SK-N-SH (cell line): ENCODE measurements at regions not wholly inside any gene's neighbourhood (a gene's known extent, or its start where the extent isn't known, plus 50 kb on each side); places are given as distances from the start of the nearest gene placed in this dataset.

Source experiments
- CTCF ChIA-PET: fragments of 300-600, 350-600 bp; formaldehyde crosslinking; extraction: SDS; loops from one replicate; lab custom pipeline; 2021; lab: Yijun Ruan, JAX
- POLR2A ChIA-PET: fragments of 350-600 bp; sonication (Branson Sonifier 250); formaldehyde crosslinking; extraction: SDS; loops from one replicate; lab custom pipeline; 2020; ENCODE audit warnings: antibody characterized with exemption, inconsistent platforms; lab: Yijun Ruan, JAX
- DNase-seq: peaks from one replicate; pipeline ENCODE4 v3.0.0; 2012
- H2AFZ ChIP-seq: fragments of 200-600 bp; sonication (generic); 2 replicates; pipeline ENCODE4 v1.8.1; 2016; ENCODE audit warnings: antibody characterized with exemption, mild to moderate bottlenecking, low read depth
- H3F3A ChIP-seq: fragments of 200-600 bp; sonication (generic); replicated peaks from 2 replicates; pipeline ENCODE3; 2016; ENCODE audit warnings: antibody characterized with exemption, mild to moderate bottlenecking; ENCODE audit not compliant: insufficient read depth
- H3K27ac ChIP-seq, 2 experiments: fragments of 200-500 bp in 1 of 2; fragments of 200-600 bp in 1 of 2; sonication (Bioruptor generic) in 1 of 2; sonication (generic), shearing (Covaris generic) in 1 of 2; 2 replicates each; pipeline versions ENCODE4 v1.5.1 to v1.6.1; 2014 to 2016; ENCODE audit warnings: low read depth in 2 of 2, inconsistent platforms in 1 of 2, low read length in 1 of 2, mild to moderate bottlenecking in 1 of 2, mixed read lengths in 1 of 2
- H3K27me3 ChIP-seq: fragments of 200-600 bp; sonication (generic), shearing (Covaris generic); 2 replicates; pipeline ENCODE4 v1.6.1; 2016; ENCODE audit warnings: mixed run types; ENCODE audit not compliant: insufficient read depth
- H3K36me3 ChIP-seq, 2 experiments: fragments of 200-500 bp in 1 of 2; fragments of 200-600 bp in 1 of 2; sonication (Bioruptor generic) in 1 of 2; sonication (generic) in 1 of 2; replicated peaks in 1 of 2; 2 replicates each; pipeline versions ENCODE3 to v1.5.1; 2014 to 2016; ENCODE audit warnings: low read length in 1 of 2, mild to moderate bottlenecking in 1 of 2; ENCODE audit not compliant: insufficient read depth in 2 of 2, control insufficient read depth in 1 of 2
- H3K4me1 ChIP-seq, 2 experiments: fragments of 200-500 bp in 1 of 2; fragments of 200-600 bp in 1 of 2; sonication (Bioruptor generic) in 1 of 2; sonication (generic), shearing (Covaris generic) in 1 of 2; 2 replicates each; pipeline versions ENCODE4 v1.5.1 to v1.6.1; 2014 to 2016; ENCODE audit warnings: low read depth in 1 of 2, low read length in 1 of 2, mixed run types in 1 of 2; ENCODE audit not compliant: insufficient read depth in 2 of 2, control insufficient read depth in 1 of 2
- H3K4me2 ChIP-seq: fragments of 200-600 bp; sonication (generic), shearing (Covaris generic); 2 replicates; pipeline ENCODE4 v1.6.1; 2017; ENCODE audit warnings: mixed run types
- H3K4me3 ChIP-seq, 2 experiments: fragments of 200-500 bp in 1 of 2; fragments of 200-600 bp in 1 of 2; sonication (Bioruptor generic) in 1 of 2; sonication (generic), shearing (Covaris generic) in 1 of 2; 2 replicates each; pipeline versions ENCODE4 v1.5.1 to v1.8.1; 2014 to 2016; ENCODE audit warnings: low read depth in 2 of 2, inconsistent platforms in 1 of 2, low read length in 1 of 2, mild to moderate bottlenecking in 1 of 2, mixed read lengths in 1 of 2, moderate library complexity in 1 of 2
- H3K79me2 ChIP-seq: fragments of 200-600 bp; sonication (generic); 2 replicates; pipeline ENCODE4 v1.8.1; 2017; ENCODE audit warnings: mild to moderate bottlenecking; ENCODE audit not compliant: insufficient read depth
- H3K9ac ChIP-seq: fragments of 200-600 bp; sonication (generic); 2 replicates; pipeline ENCODE4 v1.6.1; 2017; ENCODE audit warnings: mixed run types
- H3K9me2 ChIP-seq: fragments of 200-600 bp; sonication (generic); 2 replicates; pipeline ENCODE4 v1.6.1; 2017; ENCODE audit warnings: mixed run types
- H3K9me3 ChIP-seq: fragments of 200-600 bp; sonication (generic); 2 replicates; pipeline ENCODE4 v1.6.1; 2017; ENCODE audit warnings: mixed run types, mild to moderate bottlenecking, moderate library complexity
- H4K20me1 ChIP-seq: fragments of 200-600 bp; sonication (generic); 2 replicates; pipeline ENCODE4 v1.6.1; 2017; ENCODE audit warnings: mild to moderate bottlenecking, mixed run types; ENCODE audit not compliant: insufficient read depth
- ELF1 ChIP-seq: IDR thresholded peaks from 2 replicates; pipeline ENCODE4 v1.4.0; 2012
- EP300 ChIP-seq, 2 experiments: IDR thresholded peaks; 2 replicates each; pipeline versions ENCODE4 v1.4.0 to v1.6.1; 2012; ENCODE audit warnings: borderline replicate concordance in 1 of 2, low read depth in 1 of 2, low read length in 1 of 2
- EZH2phosphoT487 ChIP-seq: fragments of 200-600 bp; sonication (generic); IDR thresholded peaks from 2 replicates; pipeline ENCODE4 v1.6.1; 2017; ENCODE audit warnings: low read depth, mixed run types, mild to moderate bottlenecking, antibody characterized with exemption, moderate library complexity, borderline replicate concordance
- FOSL2 ChIP-seq: IDR thresholded peaks from 2 replicates; pipeline ENCODE4 v1.4.0; 2012; ENCODE audit warnings: low read depth, mild to moderate bottlenecking, moderate library complexity, borderline replicate concordance
- FOXM1 ChIP-seq: IDR thresholded peaks from 2 replicates; pipeline ENCODE4 v1.4.0; 2012; ENCODE audit warnings: low read depth, mild to moderate bottlenecking
- JUND ChIP-seq: IDR thresholded peaks from 2 replicates; pipeline ENCODE4 v1.4.0; 2012
- MAX ChIP-seq: IDR thresholded peaks from 2 replicates; pipeline ENCODE4 v1.4.0; 2012; ENCODE audit warnings: low read depth
- MEF2A ChIP-seq: IDR thresholded peaks from 2 replicates; pipeline ENCODE4 v1.4.0; 2012; ENCODE audit warnings: low read depth, borderline replicate concordance
- MXI1 ChIP-seq: IDR thresholded peaks from 2 replicates; pipeline ENCODE4 v1.6.1; 2012; ENCODE audit warnings: mild to moderate bottlenecking, low read depth, low read length, improper control_type of control experiment
- NFIC ChIP-seq: IDR thresholded peaks from 2 replicates; pipeline ENCODE4 v1.4.0; 2012; ENCODE audit warnings: borderline replicate concordance
- RCOR1 ChIP-seq: fragments of 150-350 bp; IDR thresholded peaks from 2 replicates; pipeline ENCODE4 v1.6.1; 2017; ENCODE audit warnings: antibody characterized with exemption, low read length
- RFX5 ChIP-seq: IDR thresholded peaks from 2 replicates; pipeline ENCODE4 v1.6.1; 2012; ENCODE audit warnings: mild to moderate bottlenecking, improper control_type of control experiment, low read length
- TAF1 ChIP-seq: IDR thresholded peaks from 2 replicates; pipeline ENCODE4 v1.6.1; 2012; ENCODE audit warnings: low read depth, mild to moderate bottlenecking, low read length, moderate library complexity, borderline replicate concordance
- TCF12 ChIP-seq: IDR thresholded peaks from 2 replicates; pipeline ENCODE4 v1.4.0; 2012
- TEAD4 ChIP-seq: IDR thresholded peaks from 2 replicates; pipeline ENCODE4 v1.4.0; 2012; ENCODE audit warnings: mild to moderate bottlenecking, borderline replicate concordance; ENCODE audit not compliant: insufficient read depth
- USF1 ChIP-seq: IDR thresholded peaks from 2 replicates; pipeline ENCODE4 v1.4.0; 2012; ENCODE audit warnings: low read depth, borderline replicate concordance
- YY1 ChIP-seq: IDR thresholded peaks from 2 replicates; pipeline ENCODE4 v1.4.0; 2012; ENCODE audit warnings: low read depth, mild to moderate bottlenecking
- WGBS: methylation state at CpG from one replicate; pipeline ENCODE4 v1.1.6; 2017; ENCODE audit warnings: low lambda C conversion rate; 5-methylcytosine and 5-hydroxymethylcytosine counted together

GRCh38 chr4:154009191-154009590 lies 220.3 kb upstream of the SFRP2 start:
- POLR2A ChIA-PET, result no interaction called here
- H3F3A ChIP-seq, result no peaks in the 10 kb centered on the region
- no peak overlapping the region for H3K4me2 ChIP-seq
- TF ChIP-seq MAX (no peak), TEAD4 (no peak), YY1 (no peak), MEF2A (no peak), TAF1 (no peak), FOSL2 (no peak), EP300 (IDR thresholded peaks at IDR 0.05; ENCODE audit: borderline replicate concordance in 1 of 2, low read depth in 1 of 2, low read length in 1 of 2) (no peak), RFX5 (no peak), JUND (no peak), RCOR1 (no peak), FOXM1 (no peak), ELF1 (no peak), USF1 (no peak), TCF12 (no peak)
- DNase-seq, result no peak
- no peak overlapping the region for H3K9ac ChIP-seq
- WGBS, result 0% methylated on average over 2 of the region's 2 CpGs
- H3K4me1 ChIP-seq, result no peaks in the 10 kb centered on the region
- H3K36me3 ChIP-seq, result no peaks in the 10 kb centered on the region
- H4K20me1 ChIP-seq, result no peaks in the 10 kb centered on the region
- H3K4me3 ChIP-seq, result no peak overlapping the region
- H3K9me3 ChIP-seq, result no peaks in the 10 kb centered on the region
- no peaks in the 10 kb centered on the region for H3K9me2 ChIP-seq
- no peaks in the 10 kb centered on the region for H3K27me3 ChIP-seq
- no peaks in the 10 kb centered on the region for H3K79me2 ChIP-seq
- no peak overlapping the region for H2AFZ ChIP-seq
- CTCF ChIA-PET, result no interaction called here
- H3K27ac ChIP-seq, result no peak overlapping the region

GRCh38 chr4:154005171-154005520 lies 216.3 kb upstream of the SFRP2 start:
- H3F3A ChIP-seq, result no peaks in the 10 kb centered on the region
- H3K9me3 ChIP-seq, result no peaks in the 10 kb centered on the region
- no peaks in the 10 kb centered on the region for H3K9me2 ChIP-seq
- ChIA-PET CTCF (no interaction called here), POLR2A (no interaction called here)
- no peaks in the 10 kb centered on the region for H4K20me1 ChIP-seq
- no peak overlapping the region for H3K4me3 ChIP-seq
- peak overlapping the region in 1 of 2 experiments; percentile 51; a peak in 2 of 4 replicates for H3K27ac ChIP-seq
- no peaks in the 10 kb centered on the region for H3K27me3 ChIP-seq
- no peak for DNase-seq
- no peaks in the 10 kb centered on the region for H3K36me3 ChIP-seq
- no peak for TF ChIP-seq NFIC
- TF ChIP-seq FOSL2, result no peak
- TF ChIP-seq FOXM1, result no peak
- no peak for TF ChIP-seq EP300 (IDR thresholded peaks at IDR 0.05; ENCODE audit: borderline replicate concordance in 1 of 2, low read depth in 1 of 2, low read length in 1 of 2)
- no peak for TF ChIP-seq MXI1
- TF ChIP-seq TEAD4, result no peak
- no peak for TF ChIP-seq ELF1
- TF ChIP-seq EZH2phosphoT487, result no peak
- no peak for TF ChIP-seq YY1
- 5% methylated on average over 4 of the region's 5 CpGs for WGBS
- no peaks in the 10 kb centered on the region for H3K79me2 ChIP-seq
- H3K4me2 ChIP-seq, result no peak overlapping the region
- H3K9ac ChIP-seq, result no peak overlapping the region
- peak overlapping the region; percentile 65; the same call in 1 of the 2 replicates for H2AFZ ChIP-seq
- no peaks in the 10 kb centered on the region for H3K4me1 ChIP-seq
